Thyroid gland (tissue), 4 donors: ENCODE measurements at regions not wholly inside any gene's neighbourhood (a gene's known extent, or its start where the extent isn't known, plus 50 kb on each side); places are given as distances from the start of the nearest gene placed in this dataset.

ENCODE experiments used
- CTCF ChIP-seq, 6 experiments: fragments of 200-600 bp in 3 of 6; fragments of 450-650 bp in 3 of 6; sonication (generic) in 3 of 6; IDR thresholded peaks; one replicate each; pipeline ENCODE4 v1.5.1; 2016 to 2019; ENCODE audit warnings: antibody characterized with exemption in 6 of 6, mild to moderate bottlenecking in 2 of 6, inconsistent platforms in 1 of 6, moderate library complexity in 1 of 6
- POLR2A ChIP-seq, 2 donors: fragments of 450-650 bp; IDR thresholded peaks; one replicate each; pipeline ENCODE4 v1.6.1; 2017; ENCODE audit warnings: antibody characterized with exemption in 2 of 2, mild to moderate bottlenecking in 2 of 2, moderate library complexity in 1 of 2

- TF ChIP-seq CTCF (IDR thresholded peaks at IDR 0.05) (no peak), POLR2A (IDR thresholded peaks at IDR 0.05) (no peak)
These were observed 148.4 kb upstream of the HMCN1 start for GRCh38 chr1:185585770-185586169.
